ENCODE measurements at regions not wholly inside any gene's neighbourhood (a gene's known extent, or its start where the extent isn't known, plus 50 kb on each side); places are given as distances from the start of the nearest gene placed in this dataset.

GRCh38 chr2:123732563-123732962 is 292.5 kb upstream of the CNTNAP5 start:
- H3K27ac ChIP-seq = no peak overlapping the region

GRCh38 chr2:123737371-123737770 is 287.7 kb upstream of the CNTNAP5 start:
- Histone ChIP-seq H3K36me3 (no peaks in the 10 kb centered on the region), H3K27me3 (no peaks in the 10 kb centered on the region), H3K9me3 (no peaks in the 10 kb centered on the region), H3K4me3 (ENCODE audit: low read depth in 1 of 2, low read length in 1 of 2) (no peak overlapping the region), H3K4me1 (ENCODE audit: control insufficient read depth in 1 of 2, insufficient read depth in 1 of 2, low read depth in 1 of 2, low read length in 1 of 2) (peaks cover 20 to 32% of the 10 kb centered on the region in 2 experiments), H3K27ac (peak overlapping the region; percentile 78)
- TF ChIP-seq CTCF (IDR thresholded peaks at IDR 0.05) = no peak

More at GRCh38 chr2:123732563-123732962, 292.5 kb upstream of the CNTNAP5 start:
- no peaks in the 10 kb centered on the region for H3K36me3 ChIP-seq
- no peaks in the 10 kb centered on the region for H3K9me3 ChIP-seq
- H3K4me3 ChIP-seq (ENCODE audit: low read depth in 1 of 2, low read length in 1 of 2) = no peak overlapping the region
- H3K27me3 ChIP-seq = no peaks in the 10 kb centered on the region
- peaks cover 7 to 8% of the 10 kb centered on the region in 2 experiments for H3K4me1 ChIP-seq (ENCODE audit: control insufficient read depth in 1 of 2, insufficient read depth in 1 of 2, low read depth in 1 of 2, low read length in 1 of 2)
- no peak for TF ChIP-seq CTCF (IDR thresholded peaks at IDR 0.05)

GRCh38 chr2:123738643-123739042 is 286.4 kb upstream of the CNTNAP5 start:
- Histone ChIP-seq H3K27me3 (no peaks in the 10 kb centered on the region), H3K4me3 (ENCODE audit: low read depth in 1 of 2, low read length in 1 of 2) (peak overlapping the region in 1 of 2 experiments; percentile 15), H3K9me3 (no peaks in the 10 kb centered on the region), H3K4me1 (ENCODE audit: control insufficient read depth in 1 of 2, insufficient read depth in 1 of 2, low read depth in 1 of 2, low read length in 1 of 2) (peaks cover 20 to 32% of the 10 kb centered on the region in 2 experiments), H3K36me3 (no peaks in the 10 kb centered on the region), H3K27ac (peak overlapping the region; percentile 78)
- TF ChIP-seq CTCF (IDR thresholded peaks at IDR 0.05) = no peak

GRCh38 chr2:123746006-123746405 is 279.1 kb upstream of the CNTNAP5 start:
- H3K36me3 ChIP-seq = no peaks in the 10 kb centered on the region
- peak overlapping the region in 1 of 2 experiments; percentile 34 for H3K4me3 ChIP-seq (ENCODE audit: low read depth in 1 of 2, low read length in 1 of 2)
- no peaks in the 10 kb centered on the region for H3K27me3 ChIP-seq
- H3K4me1 ChIP-seq (ENCODE audit: control insufficient read depth in 1 of 2, insufficient read depth in 1 of 2, low read depth in 1 of 2, low read length in 1 of 2) = peaks cover 20 to 34% of the 10 kb centered on the region in 2 experiments
- no peaks in the 10 kb centered on the region for H3K9me3 ChIP-seq
- TF ChIP-seq CTCF (IDR thresholded peaks at IDR 0.05) = no peak
- peak overlapping the region; percentile 71 for H3K27ac ChIP-seq

GRCh38 chr2:123747326-123747725 is 277.8 kb upstream of the CNTNAP5 start:
- Histone ChIP-seq H3K27ac (peak overlapping the region; percentile 71), H3K4me1 (ENCODE audit: control insufficient read depth in 1 of 2, insufficient read depth in 1 of 2, low read depth in 1 of 2, low read length in 1 of 2) (peaks cover 20 to 34% of the 10 kb centered on the region in 2 experiments), H3K27me3 (no peaks in the 10 kb centered on the region), H3K36me3 (no peaks in the 10 kb centered on the region), H3K9me3 (no peaks in the 10 kb centered on the region), H3K4me3 (ENCODE audit: low read depth in 1 of 2, low read length in 1 of 2) (peak overlapping the region; percentile 34 to 46)
- TF ChIP-seq CTCF (IDR thresholded peaks at IDR 0.05) = no peak

GRCh38 chr2:123762221-123762620 is 262.9 kb upstream of the CNTNAP5 start:
- Histone ChIP-seq H3K27ac (no peak overlapping the region), H3K36me3 (no peaks in the 10 kb centered on the region), H3K4me1 (ENCODE audit: control insufficient read depth in 1 of 2, insufficient read depth in 1 of 2, low read depth in 1 of 2, low read length in 1 of 2) (no peaks in the 10 kb centered on the region), H3K27me3 (no peaks in the 10 kb centered on the region), H3K4me3 (ENCODE audit: low read depth in 1 of 2, low read length in 1 of 2) (no peak overlapping the region), H3K9me3 (no peaks in the 10 kb centered on the region)
- TF ChIP-seq CTCF (IDR thresholded peaks at IDR 0.05) = no peak
